GM23338 (cell line): ENCODE measurements at regions not wholly inside any gene's neighbourhood (a gene's known extent, or its start where the extent isn't known, plus 50 kb on each side); places are given as distances from the start of the nearest gene placed in this dataset.

Experiments used
- ATAC-seq: fragments of 200-7000 bp; cut with Tn5 transposase; 3 replicates; pipeline ENCODE4 v1.9.1; 2020
- DNase-seq: peaks from one replicate; pipeline ENCODE4 v3.0.0-alpha.2; 2015; ENCODE audit warnings: low spot score
- H2AFZ ChIP-seq: fragments of 200-600 bp; sonication (generic); 2 replicates; pipeline ENCODE4 v1.8.0; 2016; ENCODE audit warnings: antibody characterized with exemption, mild to moderate bottlenecking, moderate library complexity
- H3F3A ChIP-seq: fragments of 200-600 bp; sonication (generic); replicated peaks from 2 replicates; pipeline ENCODE4 v1.8.0; 2017; ENCODE audit warnings: antibody characterized with exemption, mixed run types, low read depth
- H3K27ac ChIP-seq: fragments of 200-600 bp; sonication (generic); 2 replicates; pipeline ENCODE4 v1.6.1; 2016; ENCODE audit warnings: low read depth
- H3K27me3 ChIP-seq: fragments of 200-600 bp; sonication (generic); 2 replicates; pipeline ENCODE4 v1.8.0; 2016; ENCODE audit warnings: mild to moderate bottlenecking, mixed run types, moderate library complexity; ENCODE audit not compliant: insufficient read depth
- H3K36me3 ChIP-seq: fragments of 200-600 bp; sonication (generic); 2 replicates; pipeline ENCODE4 v1.8.0; 2016; ENCODE audit warnings: mild to moderate bottlenecking; ENCODE audit not compliant: insufficient read depth
- H3K4me1 ChIP-seq: fragments of 200-600 bp; sonication (generic); 2 replicates; pipeline ENCODE4 v1.8.0; 2016; ENCODE audit warnings: mild to moderate bottlenecking, moderate library complexity; ENCODE audit not compliant: insufficient read depth
- H3K4me2 ChIP-seq: fragments of 200-600 bp; sonication (generic); 2 replicates; pipeline ENCODE4 v1.7.1; 2017; ENCODE audit warnings: mixed run types
- H3K4me3 ChIP-seq: fragments of 200-600 bp; sonication (generic); 2 replicates; pipeline ENCODE4 v1.6.1; 2016; ENCODE audit warnings: mixed run types
- H3K79me2 ChIP-seq: fragments of 200-600 bp; sonication (generic); replicated peaks from 2 replicates; pipeline ENCODE4 v1.8.0; 2017; ENCODE audit warnings: mild to moderate bottlenecking; ENCODE audit not compliant: insufficient read depth
- H3K9me2 ChIP-seq: fragments of 200-600 bp; sonication (generic); 2 replicates; pipeline ENCODE4 v1.8.0; 2017; ENCODE audit not compliant: insufficient read depth
- H4K20me1 ChIP-seq: fragments of 200-600 bp; sonication (generic); replicated peaks from 2 replicates; pipeline ENCODE4 v1.8.0; 2017; ENCODE audit warnings: mild to moderate bottlenecking; ENCODE audit not compliant: insufficient read depth
- H3K27ac Mint-ChIP-seq: 2 replicates; pipeline ENCODE4 v1.8.0; 2020; ENCODE audit warnings: inconsistent platforms, mild to moderate bottlenecking, moderate library complexity, mixed read lengths
- H3K27me3 Mint-ChIP-seq: 3 replicates; pipeline ENCODE4 v1.8.0; 2022; ENCODE audit warnings: low read depth, mild to moderate bottlenecking, moderate library complexity, mixed read lengths, inconsistent platforms; ENCODE audit not compliant: insufficient read depth, poor library complexity
- H3K36me3 Mint-ChIP-seq: 3 replicates; pipeline ENCODE4 v1.8.0; 2021; ENCODE audit warnings: low read depth, mild to moderate bottlenecking, inconsistent platforms, moderate library complexity, mixed read lengths
- H3K4me1 Mint-ChIP-seq: 3 replicates; pipeline ENCODE4 v1.8.0; 2020; ENCODE audit warnings: mild to moderate bottlenecking, inconsistent platforms, mixed read lengths
- H3K4me3 Mint-ChIP-seq: 3 replicates; pipeline ENCODE4 v1.8.0; 2021; ENCODE audit warnings: moderate library complexity, mild to moderate bottlenecking, inconsistent platforms, mixed read lengths
- H3K9me3 Mint-ChIP-seq: 3 replicates; pipeline ENCODE4 v1.8.0; 2020; ENCODE audit warnings: moderate library complexity, mild to moderate bottlenecking, inconsistent platforms, mixed read lengths
- CREB1 ChIP-seq: fragments of 250-450 bp; sonication (Bioruptor Pico); IDR thresholded peaks from 2 replicates; pipeline ENCODE4 v1.5.0; 2020; ENCODE audit warnings: low read depth, mild to moderate bottlenecking, moderate library complexity
- CTCF ChIP-seq, 2 experiments: fragments of 200-600 bp in 1 of 2; sonication (generic) in 1 of 2; conservative IDR thresholded peaks; 2 replicates each; pipeline versions ENCODE4 v1.5.1 to v1.6.1; 2016 to 2017; ENCODE audit warnings: antibody characterized with exemption in 2 of 2, low read depth in 2 of 2, mild to moderate bottlenecking in 2 of 2, moderate library complexity in 1 of 2
- ETS1 ChIP-seq: IDR thresholded peaks from 2 replicates; pipeline ENCODE4 v1.6.1; 2016; ENCODE audit warnings: antibody characterized with exemption
- EZH2 ChIP-seq: fragments of 200-600 bp; sonication (generic); IDR thresholded peaks from one replicate; pipeline ENCODE4 v1.8.0; 2017; ENCODE audit warnings: antibody characterized with exemption, mild to moderate bottlenecking, low read depth; ENCODE audit not compliant: unreplicated experiment
- EZH2phosphoT487 ChIP-seq: fragments of 200-600 bp; sonication (generic); IDR thresholded peaks from one replicate; pipeline ENCODE4 v1.8.1; 2018; ENCODE audit warnings: antibody characterized with exemption; ENCODE audit not compliant: unreplicated experiment
- JUNB ChIP-seq: IDR thresholded peaks from one replicate; pipeline ENCODE4 v1.6.1; 2016; ENCODE audit warnings: antibody characterized with exemption; ENCODE audit not compliant: unreplicated experiment
- NANOG ChIP-seq: IDR thresholded peaks from 2 replicates; pipeline ENCODE4 v1.6.1; 2016; ENCODE audit warnings: antibody characterized with exemption, borderline replicate concordance
- POLR2AphosphoS5 ChIP-seq: IDR thresholded peaks from 2 replicates; pipeline ENCODE4 v1.6.1; 2016; ENCODE audit warnings: antibody characterized with exemption, low read depth
- REST ChIP-seq: IDR thresholded peaks from one replicate; pipeline ENCODE4 v1.6.1; 2018; ENCODE audit warnings: antibody characterized with exemption; ENCODE audit not compliant: unreplicated experiment
- STAT1 ChIP-seq: IDR thresholded peaks from one replicate; pipeline ENCODE4 v1.6.1; 2016; ENCODE audit warnings: antibody characterized with exemption; ENCODE audit not compliant: unreplicated experiment
- ZNF114 ChIP-seq: fragments of 250-450 bp; sonication (Bioruptor Pico); IDR thresholded peaks from 2 replicates; pipeline ENCODE4 v1.5.0; 2020; ENCODE audit warnings: mild to moderate bottlenecking, moderate library complexity
- ZNF331 ChIP-seq: fragments of 250-450 bp; sonication (Bioruptor Pico); IDR thresholded peaks from 2 replicates; pipeline ENCODE4 v1.5.0; 2020; ENCODE audit warnings: low read depth, mild to moderate bottlenecking, moderate library complexity
- ZNF462 ChIP-seq: fragments of 250-450 bp; sonication (Bioruptor Pico); IDR thresholded peaks from 2 replicates; pipeline ENCODE4 v1.5.0; 2020; ENCODE audit warnings: mild to moderate bottlenecking, moderate library complexity

- TF ChIP-seq REST (no peak), ZNF331 (CRISPR knock-in tag) (no peak), NANOG (no peak), CTCF (conservative IDR thresholded peaks at IDR 0.05; ENCODE audit: low read depth in 2 of 2) (no peak), ZNF114 (CRISPR knock-in tag) (no peak), EZH2 (no peak), STAT1 (no peak)
Observed at GRCh38 chr20:52465991-52466390, 274.4 kb upstream of the ZFP64 start (continued).

- H3K4me3 Mint-ChIP-seq: no peak overlapping the region
- peaks cover 2% of the 10 kb centered on the region; the same call in 1 of the 3 replicates for H3K4me1 Mint-ChIP-seq
- no peaks in the 10 kb centered on the region; the same call in none of the 3 replicates for H3K9me3 Mint-ChIP-seq
- no peak overlapping the region for H3K4me2 ChIP-seq
- no peaks in the 10 kb centered on the region for H3F3A ChIP-seq
- H3K27ac Mint-ChIP-seq: no peak overlapping the region
- H3K4me3 ChIP-seq: no peak overlapping the region
- no peaks in the 10 kb centered on the region; the same call in 1 of the 2 replicates for H3K4me1 ChIP-seq
- H4K20me1 ChIP-seq: no peaks in the 10 kb centered on the region
- ATAC-seq: no peak
- no peaks in the 10 kb centered on the region for H3K36me3 Mint-ChIP-seq
- no peaks in the 10 kb centered on the region for H3K27me3 Mint-ChIP-seq
- 0 out of 2 replicates have a peak, but pooled peaks cover 2% of the 10 kb centered on the region for H3K9me2 ChIP-seq
- no peaks in the 10 kb centered on the region for H3K79me2 ChIP-seq
- H3K27ac ChIP-seq: no peak overlapping the region
- DNase-seq: no peak
- H3K27me3 ChIP-seq: no peaks in the 10 kb centered on the region
- no peak overlapping the region for H2AFZ ChIP-seq
- H3K36me3 ChIP-seq: no peaks in the 10 kb centered on the region
- TF ChIP-seq ETS1: no peak
- TF ChIP-seq NANOG: no peak
- no peak for TF ChIP-seq CREB1 (CRISPR knock-in tag)
- no peak for TF ChIP-seq STAT1
- TF ChIP-seq POLR2AphosphoS5: no peak
- TF ChIP-seq ZNF462: no peak
- no peak for TF ChIP-seq JUNB
- TF ChIP-seq ZNF114 (CRISPR knock-in tag): no peak
- no peak for TF ChIP-seq EZH2phosphoT487
- TF ChIP-seq EZH2: no peak
Observed at GRCh38 chr20:52461582-52461981, 270.0 kb upstream of the ZFP64 start.
